Fibroblast of lung (primary cell): ENCODE measurements at regions not wholly inside any gene's neighbourhood (a gene's known extent, or its start where the extent isn't known, plus 50 kb on each side); places are given as distances from the start of the nearest gene placed in this dataset.

Source experiments
- EZH2 ChIP-seq: IDR thresholded peaks from 2 replicates; pipeline ENCODE4 v1.5.1; 2012; ENCODE audit warnings: low read length, control low read depth, mild to moderate bottlenecking; ENCODE audit errors: missing control alignments
- TF ChIP-seq, protein P1 (sequence below), 2 donors: IDR thresholded peaks in 1 of 2; conservative IDR thresholded peaks in 1 of 2; 1 replicate in 1 of 2; 2 replicates in 1 of 2; pipeline ENCODE4 v1.5.1; 2011 to 2012; ENCODE audit warnings: low read length in 2 of 2, control low read depth in 1 of 2, inconsistent platforms in 1 of 2, low read depth in 1 of 2, mild to moderate bottlenecking in 1 of 2

DNA sequence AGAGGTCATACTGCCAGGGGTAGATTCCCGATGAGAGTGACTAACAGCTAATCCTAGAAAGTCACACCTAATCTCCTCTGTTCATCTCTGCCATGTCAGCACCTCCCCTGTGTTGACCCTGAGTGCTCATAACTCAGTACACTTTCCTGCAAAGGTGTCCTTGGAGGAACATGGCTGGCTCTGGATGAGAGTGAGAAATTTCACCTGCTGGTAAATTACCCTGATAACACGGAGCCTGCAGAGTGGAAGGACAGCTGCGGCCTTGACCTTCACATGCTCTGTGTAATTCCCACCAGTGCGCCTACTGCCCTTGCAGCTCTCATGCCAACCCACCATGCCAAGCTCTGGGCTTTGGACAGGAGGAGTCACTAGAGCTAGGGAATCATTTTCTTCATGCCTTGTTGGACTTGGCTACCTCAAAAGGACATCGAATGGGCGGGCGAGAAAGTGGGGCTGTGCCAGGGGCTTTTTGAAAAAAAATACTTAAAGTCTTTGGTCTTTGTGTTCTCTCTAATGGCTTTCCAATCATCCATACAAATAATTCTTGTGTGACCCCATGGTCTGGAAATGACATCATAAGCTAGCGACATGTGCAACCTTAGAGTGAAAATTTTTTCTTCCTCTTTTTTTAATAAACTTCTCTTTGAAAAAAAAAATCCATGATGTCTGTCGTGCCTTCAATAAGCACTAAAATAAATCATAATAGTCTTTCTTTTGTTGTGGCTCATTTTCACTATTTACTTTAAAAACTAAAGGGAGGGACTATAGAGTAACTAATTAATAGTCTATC lies 319.9 kb downstream of the MYCN start:
- TF ChIP-seq, protein P1, sequence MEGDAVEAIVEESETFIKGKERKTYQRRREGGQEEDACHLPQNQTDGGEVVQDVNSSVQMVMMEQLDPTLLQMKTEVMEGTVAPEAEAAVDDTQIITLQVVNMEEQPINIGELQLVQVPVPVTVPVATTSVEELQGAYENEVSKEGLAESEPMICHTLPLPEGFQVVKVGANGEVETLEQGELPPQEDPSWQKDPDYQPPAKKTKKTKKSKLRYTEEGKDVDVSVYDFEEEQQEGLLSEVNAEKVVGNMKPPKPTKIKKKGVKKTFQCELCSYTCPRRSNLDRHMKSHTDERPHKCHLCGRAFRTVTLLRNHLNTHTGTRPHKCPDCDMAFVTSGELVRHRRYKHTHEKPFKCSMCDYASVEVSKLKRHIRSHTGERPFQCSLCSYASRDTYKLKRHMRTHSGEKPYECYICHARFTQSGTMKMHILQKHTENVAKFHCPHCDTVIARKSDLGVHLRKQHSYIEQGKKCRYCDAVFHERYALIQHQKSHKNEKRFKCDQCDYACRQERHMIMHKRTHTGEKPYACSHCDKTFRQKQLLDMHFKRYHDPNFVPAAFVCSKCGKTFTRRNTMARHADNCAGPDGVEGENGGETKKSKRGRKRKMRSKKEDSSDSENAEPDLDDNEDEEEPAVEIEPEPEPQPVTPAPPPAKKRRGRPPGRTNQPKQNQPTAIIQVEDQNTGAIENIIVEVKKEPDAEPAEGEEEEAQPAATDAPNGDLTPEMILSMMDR (conservative IDR thresholded peaks at IDR 0.05 in 1 of 2, IDR thresholded peaks at IDR 0.05 in 1 of 2; ENCODE audit: low read depth in 1 of 2, low read length in 2 of 2) = no peak
- TF ChIP-seq EZH2 = no peak
